OCI-LY1 (cell line): ENCODE measurements at regions not wholly inside any gene's neighbourhood (a gene's known extent, or its start where the extent isn't known, plus 50 kb on each side); places are given as distances from the start of the nearest gene placed in this dataset.

ENCODE experiments used
- H2AFZ ChIP-seq: fragments of 200-600 bp; sonication (generic), shearing (Covaris generic); 2 replicates; pipeline ENCODE4 v1.6.0; 2014; ENCODE audit warnings: antibody characterized with exemption, mild to moderate bottlenecking, low read length
- H3F3A ChIP-seq: fragments of 200-600 bp; sonication (generic), shearing (Covaris generic); 2 replicates; pipeline ENCODE4 v1.6.0; 2014; ENCODE audit warnings: mild to moderate bottlenecking, antibody characterized with exemption, low read length, moderate library complexity; ENCODE audit not compliant: insufficient read depth
- H3K27ac ChIP-seq: fragments of 200-600 bp; sonication (generic); 2 replicates; pipeline ENCODE4 v1.5.1; 2014; ENCODE audit warnings: low read length, mixed run types, mild to moderate bottlenecking, low read depth; ENCODE audit not compliant: poor library complexity, severe bottlenecking
- H3K27me3 ChIP-seq: fragments of 200-600 bp; sonication (generic); 2 replicates; pipeline ENCODE4 v1.6.0; 2014; ENCODE audit warnings: antibody characterized with exemption, mild to moderate bottlenecking, low read length, moderate library complexity; ENCODE audit not compliant: insufficient read depth
- H3K36me3 ChIP-seq: fragments of 200-600 bp; sonication (generic); 2 replicates; pipeline ENCODE4 v1.6.1; 2014; ENCODE audit warnings: mild to moderate bottlenecking, antibody characterized with exemption, low read length, moderate library complexity, mixed read lengths; ENCODE audit not compliant: insufficient read depth
- H3K4me1 ChIP-seq: fragments of 200-600 bp; sonication (generic); 2 replicates; pipeline ENCODE4 v1.5.1; 2014; ENCODE audit warnings: mild to moderate bottlenecking, low read length, moderate library complexity; ENCODE audit not compliant: insufficient read depth, severe bottlenecking
- H3K4me2 ChIP-seq: fragments of 200-600 bp; sonication (generic), shearing (Covaris generic); 2 replicates; pipeline ENCODE4 v1.6.1; 2014; ENCODE audit warnings: low read length
- H3K4me3 ChIP-seq: fragments of 200-600 bp; sonication (generic); 2 replicates; pipeline ENCODE4 v1.5.1; 2014; ENCODE audit warnings: low read length, low read depth, mild to moderate bottlenecking, mixed read lengths; ENCODE audit not compliant: poor library complexity, severe bottlenecking
- H3K79me2 ChIP-seq: fragments of 200-600 bp; shearing (Covaris generic); 2 replicates; pipeline ENCODE4 v1.6.1; 2016; ENCODE audit warnings: mixed run types, low read length, mixed read lengths; ENCODE audit not compliant: insufficient read depth
- H3K9ac ChIP-seq: fragments of 200-600 bp; sonication (generic), shearing (Covaris generic); 2 replicates; pipeline ENCODE4 v1.6.1; 2014; ENCODE audit warnings: mild to moderate bottlenecking, low read length, mixed read lengths
- H3K9me2 ChIP-seq: fragments of 200-600 bp; sonication (generic), shearing (Covaris generic); 2 replicates; pipeline ENCODE4 v1.6.1; 2014; ENCODE audit warnings: low read depth, mild to moderate bottlenecking, low read length, mixed read lengths
- H3K9me3 ChIP-seq: fragments of 200-600 bp; shearing (Covaris generic); 2 replicates; pipeline ENCODE4 v1.6.1; 2014; ENCODE audit warnings: low read length, mixed read lengths
- H4K20me1 ChIP-seq: fragments of 200-600 bp; sonication (generic), shearing (Covaris generic); 2 replicates; pipeline ENCODE4 v1.6.0; 2016; ENCODE audit warnings: mild to moderate bottlenecking, low read length; ENCODE audit not compliant: insufficient read depth
- CTCF ChIP-seq: fragments of 200-600 bp; sonication (generic), shearing (Covaris generic); IDR thresholded peaks from 2 replicates; pipeline ENCODE4 v1.5.1; 2017; ENCODE audit warnings: mild to moderate bottlenecking, antibody characterized with exemption, low read length, moderate library complexity, mixed read lengths
- EZH2 ChIP-seq: fragments of 200-600 bp; sonication (generic), shearing (Covaris generic); IDR thresholded peaks from 2 replicates; pipeline ENCODE4 v1.8.0; 2017; ENCODE audit warnings: borderline replicate concordance, mixed run types, mild to moderate bottlenecking, antibody characterized with exemption, low read length, moderate library complexity, mixed read lengths

DNA sequence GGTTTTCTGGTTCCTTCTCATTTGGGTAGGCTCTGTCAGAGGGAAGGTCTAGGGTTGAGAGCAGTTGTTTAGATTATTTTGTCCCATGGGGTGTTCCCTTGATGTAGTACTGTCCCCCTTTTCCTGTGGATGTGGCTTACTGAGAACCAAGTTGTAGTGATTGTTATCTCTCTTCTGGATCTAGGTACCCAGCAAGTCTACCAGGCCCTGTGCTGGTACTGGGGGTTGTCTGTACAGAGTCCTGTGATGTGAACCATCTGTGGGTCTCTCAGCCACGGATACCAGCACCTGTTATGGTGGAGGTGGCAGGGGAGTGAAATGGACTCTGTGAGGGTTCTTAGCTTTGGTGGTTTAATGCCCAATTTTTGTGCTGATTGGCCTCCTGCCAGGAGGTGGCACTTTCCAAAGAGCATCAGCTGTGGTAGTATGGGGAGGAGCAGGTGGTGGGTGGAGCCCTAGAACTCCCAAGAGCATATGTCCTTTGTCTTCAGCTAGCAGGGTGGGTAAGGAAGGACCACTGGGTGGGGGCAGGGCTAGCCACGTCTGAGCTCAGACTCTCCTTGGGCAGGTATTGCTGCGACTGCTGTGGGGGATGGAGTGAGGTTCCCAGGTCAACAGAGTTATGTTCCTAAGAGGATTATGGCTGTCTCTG, 179.3 kb upstream of the BTG1 start:
- Histone ChIP-seq H3K9me2 (no peaks in the 10 kb centered on the region), H3F3A (no peaks in the 10 kb centered on the region), H3K4me2 (no peak overlapping the region), H3K4me3 (no peak overlapping the region), H3K79me2 (no peaks in the 10 kb centered on the region), H3K9me3 (no peaks in the 10 kb centered on the region), H3K36me3 (no peaks in the 10 kb centered on the region), H3K9ac (no peak overlapping the region), H2AFZ (no peak overlapping the region), H4K20me1 (no peaks in the 10 kb centered on the region), H3K4me1 (no peaks in the 10 kb centered on the region), H3K27ac (no peak overlapping the region), H3K27me3 (no peaks in the 10 kb centered on the region)
- TF ChIP-seq CTCF (no peak), EZH2 (no peak)

GRCh38 chr12:92312463-92312964, 166.9 kb upstream of the BTG1 start:
- TF ChIP-seq EZH2 (no peak), CTCF (no peak)
- H3K27me3 ChIP-seq, result no peaks in the 10 kb centered on the region

GRCh38 chr12:92304371-92305055, 158.9 kb upstream of the BTG1 start:
- Histone ChIP-seq H3K4me3 (no peak overlapping the region), H3F3A (no peaks in the 10 kb centered on the region), H3K4me1 (no peaks in the 10 kb centered on the region), H3K9me2 (no peaks in the 10 kb centered on the region), H3K9ac (no peak overlapping the region), H3K9me3 (no peaks in the 10 kb centered on the region), H2AFZ (no peak overlapping the region), H3K27ac (no peak overlapping the region), H3K4me2 (no peak overlapping the region), H3K36me3 (no peaks in the 10 kb centered on the region), H4K20me1 (no peaks in the 10 kb centered on the region), H3K79me2 (no peaks in the 10 kb centered on the region), H3K27me3 (no peaks in the 10 kb centered on the region)
- TF ChIP-seq EZH2 (no peak), CTCF (no peak)

More at GRCh38 chr12:92312463-92312964, 166.9 kb upstream of the BTG1 start:
- H3F3A ChIP-seq, result no peaks in the 10 kb centered on the region
- H4K20me1 ChIP-seq, result no peaks in the 10 kb centered on the region
- H3K4me1 ChIP-seq, result no peaks in the 10 kb centered on the region
- H3K36me3 ChIP-seq, result no peaks in the 10 kb centered on the region
- H3K4me2 ChIP-seq, result no peak overlapping the region
- H3K27ac ChIP-seq, result no peak overlapping the region
- no peak overlapping the region for H3K4me3 ChIP-seq
- no peaks in the 10 kb centered on the region for H3K9me2 ChIP-seq
- no peak overlapping the region for H2AFZ ChIP-seq
- no peaks in the 10 kb centered on the region for H3K9me3 ChIP-seq
- H3K9ac ChIP-seq, result no peak overlapping the region
- H3K79me2 ChIP-seq, result no peaks in the 10 kb centered on the region
